ENCODE measurements at regions not wholly inside any gene's neighbourhood (a gene's known extent, or its start where the extent isn't known, plus 50 kb on each side); places are given as distances from the start of the nearest gene placed in this dataset.

DNA sequence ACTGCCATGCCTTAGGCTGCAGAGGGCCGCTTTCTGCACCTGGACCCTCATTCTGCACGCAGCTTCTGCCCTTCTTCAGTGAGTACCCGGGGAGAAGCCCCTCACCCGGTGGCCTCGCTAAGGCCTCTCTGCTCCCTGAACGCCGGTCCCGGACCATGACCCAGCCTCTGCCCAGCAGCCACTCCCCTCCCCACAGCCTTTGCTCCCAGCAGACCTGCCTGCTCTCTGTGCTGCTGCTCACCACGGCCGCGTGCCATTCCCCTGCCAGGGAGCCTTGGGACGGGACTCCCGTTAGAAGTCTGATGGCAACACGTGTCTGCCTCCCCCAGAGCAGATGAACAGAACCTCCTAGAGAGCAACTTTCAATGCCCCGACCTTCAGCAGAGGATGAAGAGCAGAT lies 282.8 kb downstream of the NDUFA10 start:
- TF ChIP-seq EZH2 (IDR thresholded peaks at IDR 0.05; ENCODE audit: borderline replicate concordance, low read length): no peak
- TF ChIP-seq, protein P1, sequence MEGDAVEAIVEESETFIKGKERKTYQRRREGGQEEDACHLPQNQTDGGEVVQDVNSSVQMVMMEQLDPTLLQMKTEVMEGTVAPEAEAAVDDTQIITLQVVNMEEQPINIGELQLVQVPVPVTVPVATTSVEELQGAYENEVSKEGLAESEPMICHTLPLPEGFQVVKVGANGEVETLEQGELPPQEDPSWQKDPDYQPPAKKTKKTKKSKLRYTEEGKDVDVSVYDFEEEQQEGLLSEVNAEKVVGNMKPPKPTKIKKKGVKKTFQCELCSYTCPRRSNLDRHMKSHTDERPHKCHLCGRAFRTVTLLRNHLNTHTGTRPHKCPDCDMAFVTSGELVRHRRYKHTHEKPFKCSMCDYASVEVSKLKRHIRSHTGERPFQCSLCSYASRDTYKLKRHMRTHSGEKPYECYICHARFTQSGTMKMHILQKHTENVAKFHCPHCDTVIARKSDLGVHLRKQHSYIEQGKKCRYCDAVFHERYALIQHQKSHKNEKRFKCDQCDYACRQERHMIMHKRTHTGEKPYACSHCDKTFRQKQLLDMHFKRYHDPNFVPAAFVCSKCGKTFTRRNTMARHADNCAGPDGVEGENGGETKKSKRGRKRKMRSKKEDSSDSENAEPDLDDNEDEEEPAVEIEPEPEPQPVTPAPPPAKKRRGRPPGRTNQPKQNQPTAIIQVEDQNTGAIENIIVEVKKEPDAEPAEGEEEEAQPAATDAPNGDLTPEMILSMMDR (IDR thresholded peaks at IDR 0.05; ENCODE audit: low read length): no peak
- H3K9ac ChIP-seq (ENCODE audit: low read length): no peak overlapping the region
- no peaks in the 10 kb centered on the region for H3K27me3 ChIP-seq (ENCODE audit: insufficient read depth, low read length)
- H3K27ac ChIP-seq (ENCODE audit: low read depth, low read length, poor library complexity, severe bottlenecking): no peak overlapping the region
- H3K4me3 ChIP-seq (ENCODE audit: low read depth, low read length, poor library complexity, severe bottlenecking): no peak overlapping the region
- H3K36me3 ChIP-seq (ENCODE audit: insufficient read depth, low read length): no peaks in the 10 kb centered on the region
- H2AFZ ChIP-seq (ENCODE audit: low read length): no peak overlapping the region
- H3K9me3 ChIP-seq (ENCODE audit: low read length): no peaks in the 10 kb centered on the region
- H3K4me2 ChIP-seq (ENCODE audit: low read length): no peak overlapping the region
- no peaks in the 10 kb centered on the region for H3K79me2 ChIP-seq (ENCODE audit: insufficient read depth, low read length)
- H4K20me1 ChIP-seq (ENCODE audit: insufficient read depth, low read length): no peaks in the 10 kb centered on the region
- H3F3A ChIP-seq (ENCODE audit: insufficient read depth, low read length): no peaks in the 10 kb centered on the region
- no peaks in the 10 kb centered on the region for H3K9me2 ChIP-seq (ENCODE audit: low read depth, low read length)
- no peaks in the 10 kb centered on the region for H3K4me1 ChIP-seq (ENCODE audit: insufficient read depth, low read length, severe bottlenecking)

DNA sequence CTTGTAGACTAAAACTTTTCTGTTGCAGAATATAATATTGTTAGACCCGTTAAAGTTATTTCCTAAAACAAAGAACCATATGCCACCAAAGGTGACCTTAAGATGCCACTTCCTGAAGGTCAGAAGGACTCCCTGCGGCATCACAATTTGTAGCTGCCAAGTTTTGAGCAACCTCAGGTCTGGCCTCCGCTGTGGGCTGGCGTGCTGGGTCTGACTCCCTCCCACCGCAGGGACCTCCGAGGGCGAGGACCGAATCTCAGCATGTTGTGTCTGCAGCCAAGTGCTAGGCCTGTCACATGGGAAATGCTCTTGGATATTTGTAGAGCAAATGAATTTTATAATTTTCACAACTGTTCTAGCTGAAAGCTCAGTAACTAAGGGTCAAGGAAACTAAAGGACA lies 285.9 kb downstream of the NDUFA10 start:
- Histone ChIP-seq H3K79me2 (ENCODE audit: insufficient read depth, low read length) (no peaks in the 10 kb centered on the region), H3K27me3 (ENCODE audit: insufficient read depth, low read length) (no peaks in the 10 kb centered on the region), H3K4me2 (ENCODE audit: low read length) (no peak overlapping the region), H3K9me2 (ENCODE audit: low read depth, low read length) (no peaks in the 10 kb centered on the region), H3K4me1 (ENCODE audit: insufficient read depth, low read length, severe bottlenecking) (no peaks in the 10 kb centered on the region), H3K4me3 (ENCODE audit: low read depth, low read length, poor library complexity, severe bottlenecking) (no peak overlapping the region), H3K36me3 (ENCODE audit: insufficient read depth, low read length) (no peaks in the 10 kb centered on the region), H3K9me3 (ENCODE audit: low read length) (no peaks in the 10 kb centered on the region), H2AFZ (ENCODE audit: low read length) (no peak overlapping the region), H4K20me1 (ENCODE audit: insufficient read depth, low read length) (no peaks in the 10 kb centered on the region), H3F3A (ENCODE audit: insufficient read depth, low read length) (no peaks in the 10 kb centered on the region), H3K9ac (ENCODE audit: low read length) (no peak overlapping the region), H3K27ac (ENCODE audit: low read depth, low read length, poor library complexity, severe bottlenecking) (no peak overlapping the region)
- TF ChIP-seq EZH2 (IDR thresholded peaks at IDR 0.05; ENCODE audit: borderline replicate concordance, low read length): no peak
- TF ChIP-seq, protein P1 (IDR thresholded peaks at IDR 0.05; ENCODE audit: low read length): no peak

DNA sequence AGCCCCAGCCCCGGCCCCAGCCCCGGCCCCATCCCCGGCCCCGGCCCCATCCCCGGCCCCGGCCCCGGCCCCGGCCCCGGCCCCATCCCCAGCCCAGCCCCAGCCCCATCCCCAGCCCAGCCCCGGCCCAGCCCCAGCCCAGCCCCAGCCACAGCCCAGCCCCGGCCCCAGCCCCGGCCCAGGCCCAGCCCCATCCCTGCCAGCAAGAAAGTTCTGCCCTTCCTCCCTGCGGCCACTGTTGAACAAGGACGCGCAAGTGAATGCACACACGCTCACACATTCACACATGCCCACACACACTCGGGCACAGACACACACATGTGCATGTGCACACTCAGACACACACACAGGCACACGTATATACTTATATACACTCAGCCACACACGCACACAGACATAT lies 287.0 kb downstream of the NDUFA10 start:
- Histone ChIP-seq H3K4me2 (ENCODE audit: low read length) (no peak overlapping the region), H3K9me2 (ENCODE audit: low read depth, low read length) (no peaks in the 10 kb centered on the region), H2AFZ (ENCODE audit: low read length) (no peak overlapping the region), H3K27ac (ENCODE audit: low read depth, low read length, poor library complexity, severe bottlenecking) (no peak overlapping the region), H3K27me3 (ENCODE audit: insufficient read depth, low read length) (no peaks in the 10 kb centered on the region), H3F3A (ENCODE audit: insufficient read depth, low read length) (no peaks in the 10 kb centered on the region), H3K9me3 (ENCODE audit: low read length) (no peaks in the 10 kb centered on the region), H3K79me2 (ENCODE audit: insufficient read depth, low read length) (no peaks in the 10 kb centered on the region), H3K36me3 (ENCODE audit: insufficient read depth, low read length) (no peaks in the 10 kb centered on the region), H4K20me1 (ENCODE audit: insufficient read depth, low read length) (no peaks in the 10 kb centered on the region), H3K4me3 (ENCODE audit: low read depth, low read length, poor library complexity, severe bottlenecking) (no peak overlapping the region), H3K4me1 (ENCODE audit: insufficient read depth, low read length, severe bottlenecking) (no peaks in the 10 kb centered on the region), H3K9ac (ENCODE audit: low read length) (no peak overlapping the region)
- TF ChIP-seq EZH2 (IDR thresholded peaks at IDR 0.05; ENCODE audit: borderline replicate concordance, low read length): no peak
- TF ChIP-seq, protein P1 (IDR thresholded peaks at IDR 0.05; ENCODE audit: low read length): no peak

Measured in OCI-LY1 (cell line).